ENCODE measurements at regions not wholly inside any gene's neighbourhood (a gene's known extent, or its start where the extent isn't known, plus 50 kb on each side); places are given as distances from the start of the nearest gene placed in this dataset.

- DNase-seq (ENCODE audit: low spot score) (no peak), ATAC-seq (ENCODE audit: low read depth) (no peak)
- Histone ChIP-seq H3K27me3 (ENCODE audit: insufficient read depth, poor library complexity, severe bottlenecking) (no peaks in the 10 kb centered on the region), H3K4me1 (ENCODE audit: insufficient read depth, poor library complexity, severe bottlenecking) (peaks cover 11% of the 10 kb centered on the region), H3K36me3 (ENCODE audit: low read depth) (no peaks in the 10 kb centered on the region), H3K27ac (ENCODE audit: poor library complexity, severe bottlenecking) (no peak overlapping the region), H3K9me3 (ENCODE audit: severe bottlenecking) (no peaks in the 10 kb centered on the region), H3K4me3 (ENCODE audit: severe bottlenecking) (no peak overlapping the region)
- no peak for TF ChIP-seq CTCF (IDR thresholded peaks at IDR 0.05; ENCODE audit: poor library complexity, severe bottlenecking)
These were observed 65.5 kb upstream of the FAM216B start for GRCh38 chr13:42715909-42716308.

GRCh38 chr13:42717176-42717575 lies 64.2 kb upstream of the FAM216B start:
- no peak for TF ChIP-seq CTCF (IDR thresholded peaks at IDR 0.05; ENCODE audit: poor library complexity, severe bottlenecking)
- Histone ChIP-seq H3K4me3 (ENCODE audit: severe bottlenecking) (no peak overlapping the region), H3K36me3 (ENCODE audit: low read depth) (no peaks in the 10 kb centered on the region), H3K27ac (ENCODE audit: poor library complexity, severe bottlenecking) (no peak overlapping the region), H3K4me1 (ENCODE audit: insufficient read depth, poor library complexity, severe bottlenecking) (peaks cover 14% of the 10 kb centered on the region), H3K9me3 (ENCODE audit: severe bottlenecking) (no peaks in the 10 kb centered on the region), H3K27me3 (ENCODE audit: insufficient read depth, poor library complexity, severe bottlenecking) (no peaks in the 10 kb centered on the region)
- no peak for ATAC-seq (ENCODE audit: low read depth)
- DNase-seq (ENCODE audit: low spot score): no peak

GRCh38 chr13:42720113-42720857 lies 61.1 kb upstream of the FAM216B start:
- peak; percentile 79 for DNase-seq (ENCODE audit: low spot score)
- Histone ChIP-seq H3K9me3 (ENCODE audit: severe bottlenecking) (no peaks in the 10 kb centered on the region), H3K4me1 (ENCODE audit: insufficient read depth, poor library complexity, severe bottlenecking) (peaks cover 14% of the 10 kb centered on the region), H3K36me3 (ENCODE audit: low read depth) (no peaks in the 10 kb centered on the region), H3K4me3 (ENCODE audit: severe bottlenecking) (no peak overlapping the region), H3K27me3 (ENCODE audit: insufficient read depth, poor library complexity, severe bottlenecking) (no peaks in the 10 kb centered on the region), H3K27ac (ENCODE audit: poor library complexity, severe bottlenecking) (peak overlapping the region; percentile 59)
- no peak for TF ChIP-seq CTCF (IDR thresholded peaks at IDR 0.05; ENCODE audit: poor library complexity, severe bottlenecking)
- ATAC-seq (ENCODE audit: low read depth): peak; percentile 99

- DNase-seq (ENCODE audit: low spot score) (no peak), ATAC-seq (ENCODE audit: low read depth) (no peak; the same call in 2 of the 3 replicates)
- Histone ChIP-seq H3K9me3 (ENCODE audit: severe bottlenecking) (no peaks in the 10 kb centered on the region), H3K36me3 (ENCODE audit: low read depth) (no peaks in the 10 kb centered on the region), H3K4me1 (ENCODE audit: insufficient read depth, poor library complexity, severe bottlenecking) (peaks cover 14% of the 10 kb centered on the region), H3K27me3 (ENCODE audit: insufficient read depth, poor library complexity, severe bottlenecking) (no peaks in the 10 kb centered on the region), H3K27ac (ENCODE audit: poor library complexity, severe bottlenecking) (peak overlapping the region; percentile 59), H3K4me3 (ENCODE audit: severe bottlenecking) (no peak overlapping the region)
- no peak for TF ChIP-seq CTCF (IDR thresholded peaks at IDR 0.05; ENCODE audit: poor library complexity, severe bottlenecking)
These were observed 60.5 kb upstream of the FAM216B start for GRCh38 chr13:42720858-42721219.

- H3K4me3 ChIP-seq (ENCODE audit: severe bottlenecking): no peak overlapping the region
- H3K9me3 ChIP-seq (ENCODE audit: severe bottlenecking): no peaks in the 10 kb centered on the region
- H3K4me1 ChIP-seq (ENCODE audit: insufficient read depth, poor library complexity, severe bottlenecking): peaks cover 14% of the 10 kb centered on the region
- H3K36me3 ChIP-seq (ENCODE audit: low read depth): no peaks in the 10 kb centered on the region
- H3K27me3 ChIP-seq (ENCODE audit: insufficient read depth, poor library complexity, severe bottlenecking): no peaks in the 10 kb centered on the region
- TF ChIP-seq CTCF (IDR thresholded peaks at IDR 0.05; ENCODE audit: poor library complexity, severe bottlenecking): no peak
- H3K27ac ChIP-seq (ENCODE audit: poor library complexity, severe bottlenecking): no peak overlapping the region
- no peak for DNase-seq (ENCODE audit: low spot score)
- no peak for ATAC-seq (ENCODE audit: low read depth)
These were observed 58.4 kb upstream of the FAM216B start for GRCh38 chr13:42722883-42723539.
